Tibial nerve (tissue), 4 donors: ENCODE measurements at regions not wholly inside any gene's neighbourhood (a gene's known extent, or its start where the extent isn't known, plus 50 kb on each side); places are given as distances from the start of the nearest gene placed in this dataset.

ENCODE experiments used
- CTCF ChIP-seq, 5 experiments: fragments of 200-600 bp in 3 of 5; fragments of 450-650 bp in 2 of 5; sonication (generic) in 3 of 5; IDR thresholded peaks; one replicate each; pipeline ENCODE4 v1.5.1; 2016 to 2019; ENCODE audit warnings: antibody characterized with exemption in 5 of 5, mild to moderate bottlenecking in 3 of 5, moderate library complexity in 2 of 5
- EP300 ChIP-seq, 2 donors: sonication (generic); formaldehyde crosslinking; IDR thresholded peaks; one replicate each; pipeline ENCODE4 v1.6.1; 2017; ENCODE audit warnings: antibody characterized with exemption in 2 of 2, mild to moderate bottlenecking in 1 of 2

- TF ChIP-seq CTCF (IDR thresholded peaks at IDR 0.05): no peak
- TF ChIP-seq EP300 (IDR thresholded peaks at IDR 0.05): no peak
Observed at GRCh38 chr10:28207799-28208198, 95.1 kb downstream of the MPP7 start.
